ENCODE measurements at regions not wholly inside any gene's neighbourhood (a gene's known extent, or its start where the extent isn't known, plus 50 kb on each side); places are given as distances from the start of the nearest gene placed in this dataset.

GRCh38 chr2:224196810-224197209 lies 157.7 kb upstream of the SERPINE2 start:
- Histone ChIP-seq H3K9me3 (ENCODE audit: low read depth) (no peaks in the 10 kb centered on the region), H3K4me1 (ENCODE audit: insufficient read depth) (no peaks in the 10 kb centered on the region), H3K4me2 (no peak overlapping the region), H3K36me3 (replicated peaks; ENCODE audit: insufficient read depth, low read depth) (no peaks in the 10 kb centered on the region), H4K20me1 (ENCODE audit: insufficient read depth, poor library complexity, severe bottlenecking) (no peaks in the 10 kb centered on the region), H2AFZ (no peak overlapping the region), H3K9me2 (replicated peaks; ENCODE audit: insufficient read depth) (no peaks in the 10 kb centered on the region), H3K27ac (no peak overlapping the region), H3K27me3 (no peaks in the 10 kb centered on the region), H3K4me3 (no peak overlapping the region), H3K79me2 (no peaks in the 10 kb centered on the region)
- TF ChIP-seq EZH2 (IDR thresholded peaks at IDR 0.05; ENCODE audit: borderline replicate concordance) (no peak), CTCF (IDR thresholded peaks at IDR 0.05; ENCODE audit: poor library complexity) (no peak), EZH2phosphoT487 (IDR thresholded peaks at IDR 0.05; ENCODE audit: low read depth, severe bottlenecking, unreplicated experiment) (no peak)
- DNase-seq (ENCODE audit: low spot score), result no peak
- WGBS (ENCODE audit: low lambda C conversion rate, missing lambda C conversion rate), result 85% methylated on average over 2 of the region's 2 CpGs

GRCh38 chr2:224195925-224196571 lies 157.0 kb upstream of the SERPINE2 start:
- Histone ChIP-seq H3K9me3 (ENCODE audit: low read depth) (no peaks in the 10 kb centered on the region), H3K36me3 (replicated peaks; ENCODE audit: insufficient read depth, low read depth) (no peaks in the 10 kb centered on the region), H3K27ac (no peak overlapping the region)

GRCh38 chr2:224194161-224194560 lies 155.1 kb upstream of the SERPINE2 start:
- Histone ChIP-seq H2AFZ (no peak overlapping the region), H3K9me3 (ENCODE audit: low read depth) (no peaks in the 10 kb centered on the region), H3K4me2 (no peak overlapping the region), H4K20me1 (ENCODE audit: insufficient read depth, poor library complexity, severe bottlenecking) (no peaks in the 10 kb centered on the region), H3K27ac (no peak overlapping the region), H3K4me1 (ENCODE audit: insufficient read depth) (peaks cover 6% of the 10 kb centered on the region), H3K9me2 (replicated peaks; ENCODE audit: insufficient read depth) (no peaks in the 10 kb centered on the region), H3K27me3 (no peaks in the 10 kb centered on the region), H3K79me2 (no peaks in the 10 kb centered on the region), H3K4me3 (no peak overlapping the region), H3K36me3 (replicated peaks; ENCODE audit: insufficient read depth, low read depth) (no peaks in the 10 kb centered on the region)
- TF ChIP-seq EZH2phosphoT487 (IDR thresholded peaks at IDR 0.05; ENCODE audit: low read depth, severe bottlenecking, unreplicated experiment) (no peak), EZH2 (IDR thresholded peaks at IDR 0.05; ENCODE audit: borderline replicate concordance) (no peak), CTCF (IDR thresholded peaks at IDR 0.05; ENCODE audit: poor library complexity) (no peak)
- DNase-seq (ENCODE audit: low spot score), result no peak
- WGBS (ENCODE audit: low lambda C conversion rate, missing lambda C conversion rate), result 94% methylated on average over 1 of the region's 1 CpG

More at GRCh38 chr2:224195925-224196571, 157.0 kb upstream of the SERPINE2 start:
- no peaks in the 10 kb centered on the region for H3K79me2 ChIP-seq
- no peaks in the 10 kb centered on the region for H3K9me2 ChIP-seq (replicated peaks; ENCODE audit: insufficient read depth)
- H2AFZ ChIP-seq, result no peak overlapping the region
- H3K27me3 ChIP-seq, result no peaks in the 10 kb centered on the region
- H3K4me3 ChIP-seq, result no peak overlapping the region
- TF ChIP-seq EZH2phosphoT487 (IDR thresholded peaks at IDR 0.05; ENCODE audit: low read depth, severe bottlenecking, unreplicated experiment) (no peak), EZH2 (IDR thresholded peaks at IDR 0.05; ENCODE audit: borderline replicate concordance) (no peak), CTCF (IDR thresholded peaks at IDR 0.05; ENCODE audit: poor library complexity) (no peak)
- no peak overlapping the region for H3K4me2 ChIP-seq
- 78% methylated on average over 2 of the region's 2 CpGs for WGBS (ENCODE audit: low lambda C conversion rate, missing lambda C conversion rate)
- H3K4me1 ChIP-seq (ENCODE audit: insufficient read depth), result no peaks in the 10 kb centered on the region
- no peak for DNase-seq (ENCODE audit: low spot score)
- H4K20me1 ChIP-seq (ENCODE audit: insufficient read depth, poor library complexity, severe bottlenecking), result no peaks in the 10 kb centered on the region

Data from hepatocyte (in vitro differentiated cells).